Endothelial cell (in vitro differentiated cells): ENCODE measurements at regions not wholly inside any gene's neighbourhood (a gene's known extent, or its start where the extent isn't known, plus 50 kb on each side); places are given as distances from the start of the nearest gene placed in this dataset.

Experiments used
- DNase-seq: peaks from one replicate; pipeline ENCODE4 v3.0.0; 2021; ENCODE audit warnings: low spot score
- H3K27ac Mint-ChIP-seq: one replicate; pipeline ENCODE4 v1.8.0; 2021; ENCODE audit warnings: mixed read lengths, inconsistent platforms; ENCODE audit not compliant: unreplicated experiment
- H3K27me3 Mint-ChIP-seq: one replicate; pipeline ENCODE4 v1.8.0; 2021; ENCODE audit warnings: mild to moderate bottlenecking, moderate library complexity, mixed read lengths, inconsistent platforms; ENCODE audit not compliant: unreplicated experiment
- H3K36me3 Mint-ChIP-seq: one replicate; pipeline ENCODE4 v1.8.0; 2021; ENCODE audit warnings: mild to moderate bottlenecking, low read depth, mixed read lengths, inconsistent platforms; ENCODE audit not compliant: unreplicated experiment
- H3K4me1 Mint-ChIP-seq: one replicate; pipeline ENCODE4 v1.8.0; 2021; ENCODE audit warnings: mild to moderate bottlenecking, mixed read lengths, inconsistent platforms; ENCODE audit not compliant: unreplicated experiment
- H3K4me3 Mint-ChIP-seq: one replicate; pipeline ENCODE4 v1.8.0; 2021; ENCODE audit warnings: mild to moderate bottlenecking, mixed read lengths, inconsistent platforms; ENCODE audit not compliant: unreplicated experiment
- H3K9me3 Mint-ChIP-seq: one replicate; pipeline ENCODE4 v1.8.0; 2021; ENCODE audit warnings: mixed read lengths, inconsistent platforms; ENCODE audit not compliant: unreplicated experiment
- TF ChIP-seq, protein P1 (sequence below): fragments of 200-600 bp; sonication (generic); IDR thresholded peaks from one replicate; pipeline ENCODE4 v1.5.0; 2021; ENCODE audit warnings: antibody characterized with exemption; ENCODE audit not compliant: unreplicated experiment

DNA sequence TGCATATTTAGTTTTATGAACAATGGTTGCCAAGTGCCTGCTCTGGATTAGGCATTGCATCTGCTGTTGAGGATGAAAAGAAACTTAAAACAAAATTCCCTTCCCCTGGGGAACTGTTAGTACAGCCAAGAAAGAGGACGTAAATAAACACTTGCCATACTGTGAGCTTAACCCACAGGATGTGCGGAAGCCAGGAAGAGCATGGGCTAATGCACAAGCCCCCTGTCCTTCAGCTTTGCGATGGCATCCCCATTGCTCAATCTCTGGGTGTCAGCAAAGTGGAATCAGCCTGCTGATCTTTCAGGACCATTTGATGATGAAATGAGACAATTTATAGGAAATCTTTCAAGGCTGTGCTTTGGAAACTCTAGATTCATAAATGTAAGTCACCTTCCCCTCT, 399.9 kb upstream of the IGFBP3 start:
- no peaks in the 10 kb centered on the region for H3K36me3 Mint-ChIP-seq
- H3K27ac Mint-ChIP-seq = no peak overlapping the region
- H3K4me3 Mint-ChIP-seq = no peak overlapping the region
- H3K4me1 Mint-ChIP-seq = peaks cover 9% of the 10 kb centered on the region
- DNase-seq = no peak
- TF ChIP-seq, protein P1, sequence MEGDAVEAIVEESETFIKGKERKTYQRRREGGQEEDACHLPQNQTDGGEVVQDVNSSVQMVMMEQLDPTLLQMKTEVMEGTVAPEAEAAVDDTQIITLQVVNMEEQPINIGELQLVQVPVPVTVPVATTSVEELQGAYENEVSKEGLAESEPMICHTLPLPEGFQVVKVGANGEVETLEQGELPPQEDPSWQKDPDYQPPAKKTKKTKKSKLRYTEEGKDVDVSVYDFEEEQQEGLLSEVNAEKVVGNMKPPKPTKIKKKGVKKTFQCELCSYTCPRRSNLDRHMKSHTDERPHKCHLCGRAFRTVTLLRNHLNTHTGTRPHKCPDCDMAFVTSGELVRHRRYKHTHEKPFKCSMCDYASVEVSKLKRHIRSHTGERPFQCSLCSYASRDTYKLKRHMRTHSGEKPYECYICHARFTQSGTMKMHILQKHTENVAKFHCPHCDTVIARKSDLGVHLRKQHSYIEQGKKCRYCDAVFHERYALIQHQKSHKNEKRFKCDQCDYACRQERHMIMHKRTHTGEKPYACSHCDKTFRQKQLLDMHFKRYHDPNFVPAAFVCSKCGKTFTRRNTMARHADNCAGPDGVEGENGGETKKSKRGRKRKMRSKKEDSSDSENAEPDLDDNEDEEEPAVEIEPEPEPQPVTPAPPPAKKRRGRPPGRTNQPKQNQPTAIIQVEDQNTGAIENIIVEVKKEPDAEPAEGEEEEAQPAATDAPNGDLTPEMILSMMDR = no peak
- H3K27me3 Mint-ChIP-seq = peaks cover 3% of the 10 kb centered on the region
- H3K9me3 Mint-ChIP-seq = no peaks in the 10 kb centered on the region

DNA sequence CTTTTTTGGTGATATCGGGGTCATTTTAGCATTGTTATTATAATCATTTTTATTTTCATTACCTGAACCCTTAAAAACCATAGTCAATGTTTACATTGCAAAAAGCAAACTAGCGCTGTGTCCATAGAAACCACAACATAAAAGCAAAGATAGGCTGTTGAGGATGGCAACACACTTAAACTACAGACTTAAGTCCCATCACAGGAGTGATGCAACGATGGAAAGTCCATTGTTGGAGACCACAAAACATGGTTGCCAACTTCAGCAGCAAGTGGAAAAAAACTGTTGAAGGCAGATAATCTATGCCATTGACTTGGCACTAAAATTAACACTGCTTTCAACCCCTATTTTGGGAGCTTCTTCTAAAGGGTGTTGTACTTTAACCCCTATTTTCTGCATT, 398.8 kb upstream of the IGFBP3 start:
- TF ChIP-seq, protein P1 = no peak
- no peaks in the 10 kb centered on the region for H3K9me3 Mint-ChIP-seq
- H3K27me3 Mint-ChIP-seq = peaks cover 1% of the 10 kb centered on the region
- no peak for DNase-seq
- H3K4me3 Mint-ChIP-seq = no peak overlapping the region
- H3K36me3 Mint-ChIP-seq = no peaks in the 10 kb centered on the region
- H3K4me1 Mint-ChIP-seq = peaks cover 9% of the 10 kb centered on the region
- no peak overlapping the region for H3K27ac Mint-ChIP-seq

DNA sequence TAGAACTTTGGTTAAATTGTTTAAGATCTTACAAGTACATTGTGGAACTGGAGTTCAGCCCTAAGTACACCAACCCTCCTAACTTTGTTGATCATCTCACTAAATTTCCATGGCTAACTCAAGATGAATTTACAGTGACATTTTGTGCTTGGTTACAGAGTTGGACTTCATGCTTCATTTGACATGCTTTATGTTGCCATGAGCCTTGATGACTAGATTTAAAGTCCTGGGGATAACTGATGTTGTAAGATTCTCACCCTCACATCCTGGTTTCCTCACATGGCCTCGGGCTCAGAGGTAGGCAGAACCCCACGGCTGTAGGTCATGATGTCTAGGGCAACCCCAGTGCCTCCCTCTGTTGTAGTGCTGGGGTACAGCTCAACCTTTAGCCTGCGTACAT, 397.2 kb upstream of the IGFBP3 start:
- no peak for DNase-seq
- Mint-ChIP-seq H3K9me3 (no peaks in the 10 kb centered on the region), H3K27me3 (peaks cover 1% of the 10 kb centered on the region), H3K4me1 (peaks cover 9% of the 10 kb centered on the region), H3K27ac (no peak overlapping the region), H3K36me3 (no peaks in the 10 kb centered on the region), H3K4me3 (no peak overlapping the region)
- TF ChIP-seq, protein P1 = no peak

DNA sequence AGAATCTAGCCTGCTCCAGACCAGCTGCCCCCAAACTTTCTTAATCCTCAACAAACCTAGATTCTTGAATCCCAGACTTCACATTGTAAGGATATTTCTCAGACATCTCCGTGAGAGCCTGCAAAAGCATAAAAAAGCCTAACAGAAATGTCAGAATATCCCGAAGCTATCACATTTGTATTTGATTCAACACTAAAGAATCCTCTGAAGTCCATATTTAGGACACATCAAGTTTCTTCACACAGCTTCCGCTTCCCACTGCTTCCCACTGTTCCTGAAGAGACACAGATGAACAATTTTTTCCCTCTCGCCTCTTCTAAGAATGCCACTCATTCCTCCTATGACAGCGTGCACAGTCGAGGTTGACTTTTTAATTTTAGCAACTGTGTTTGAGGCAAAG, 396.2 kb upstream of the IGFBP3 start:
- Mint-ChIP-seq H3K9me3 (no peaks in the 10 kb centered on the region), H3K4me1 (peaks cover 6% of the 10 kb centered on the region), H3K27ac (no peak overlapping the region), H3K4me3 (no peak overlapping the region), H3K36me3 (no peaks in the 10 kb centered on the region), H3K27me3 (peaks cover 1% of the 10 kb centered on the region)
- DNase-seq = no peak
- TF ChIP-seq, protein P1 = no peak

DNA sequence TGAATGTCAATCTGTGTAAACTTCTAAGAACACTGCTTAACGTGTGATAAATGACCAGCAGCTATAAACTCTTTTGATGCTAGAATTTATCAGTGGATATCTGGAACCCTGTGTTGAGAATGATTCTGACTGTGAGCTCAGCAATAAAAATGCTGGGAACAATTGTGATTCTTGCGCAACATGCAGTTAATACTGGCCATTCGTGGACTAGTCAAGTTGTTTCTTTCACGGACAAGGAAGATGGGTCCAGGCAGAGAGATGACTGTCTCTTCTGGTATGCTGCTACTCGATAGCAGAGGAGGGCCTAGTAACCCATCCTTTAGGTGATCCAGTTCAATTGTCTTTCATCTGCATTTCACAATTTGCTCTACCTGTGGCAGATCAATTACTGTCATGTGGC, 394.8 kb upstream of the IGFBP3 start:
- peaks cover 1% of the 10 kb centered on the region for H3K4me1 Mint-ChIP-seq
- no peaks in the 10 kb centered on the region for H3K36me3 Mint-ChIP-seq
- no peak for DNase-seq
- H3K27ac Mint-ChIP-seq = no peak overlapping the region
- no peak overlapping the region for H3K4me3 Mint-ChIP-seq
- H3K27me3 Mint-ChIP-seq = peaks cover under 1% of the 10 kb centered on the region
- H3K9me3 Mint-ChIP-seq = no peaks in the 10 kb centered on the region
- TF ChIP-seq, protein P1 = no peak
